Neural cell (in vitro differentiated cells): ENCODE measurements at regions not wholly inside any gene's neighbourhood (a gene's known extent, or its start where the extent isn't known, plus 50 kb on each side); places are given as distances from the start of the nearest gene placed in this dataset.

ENCODE experiments used
- H2AFZ ChIP-seq: fragments of 200-600, 300-800 bp; sonication (generic), shearing (Covaris generic); 2 replicates; pipeline ENCODE4 v1.6.0; 2014; ENCODE audit warnings: low read depth, mild to moderate bottlenecking, antibody characterized with exemption, low read length, moderate library complexity
- H3F3A ChIP-seq: fragments of 200-600 bp; shearing (Covaris generic); 2 replicates; pipeline ENCODE4 v1.6.1; 2016; ENCODE audit warnings: mild to moderate bottlenecking, moderate library complexity, mixed read lengths, antibody characterized with exemption, low read length; ENCODE audit not compliant: insufficient read depth, poor library complexity, severe bottlenecking
- H3K27ac ChIP-seq: fragments of 200-600, 300-800 bp; sonication (generic), shearing (Covaris generic); 2 replicates; pipeline ENCODE4 v1.5.1; 2014; ENCODE audit warnings: mild to moderate bottlenecking, low read length, moderate library complexity
- H3K27me3 ChIP-seq: fragments of 300-800, 200-600 bp; sonication (generic), shearing (Covaris generic); 2 replicates; pipeline ENCODE4 v1.6.0; 2014; ENCODE audit warnings: mild to moderate bottlenecking, low read depth, low read length, moderate library complexity; ENCODE audit not compliant: insufficient read depth
- H3K36me3 ChIP-seq: fragments of 300-800, 200-600 bp; sonication (generic), shearing (Covaris generic); 2 replicates; pipeline ENCODE4 v1.5.1; 2014; ENCODE audit warnings: mild to moderate bottlenecking, antibody characterized with exemption, low read length, moderate library complexity; ENCODE audit not compliant: insufficient read depth
- H3K4me2 ChIP-seq: fragments of 300-800, 200-600 bp; sonication (generic), shearing (Covaris generic); 2 replicates; pipeline ENCODE4 v1.6.0; 2014; ENCODE audit warnings: mild to moderate bottlenecking, low read length
- H3K4me3 ChIP-seq: fragments of 300-800, 200-600 bp; sonication (generic), shearing (Covaris generic); 2 replicates; pipeline ENCODE4 v1.5.1; 2014; ENCODE audit warnings: mild to moderate bottlenecking, low read length, moderate library complexity
- H3K79me2 ChIP-seq: fragments of 200-600 bp; shearing (Covaris generic); replicated peaks from 2 replicates; pipeline ENCODE4 v1.6.0; 2014; ENCODE audit warnings: mild to moderate bottlenecking, low read length, moderate library complexity; ENCODE audit not compliant: insufficient read depth
- H3K9ac ChIP-seq: fragments of 300-800, 200-600 bp; sonication (generic), shearing (Covaris generic); 2 replicates; pipeline ENCODE4 v1.6.1; 2016; ENCODE audit warnings: mild to moderate bottlenecking, low read length, mixed read lengths
- H3K9me2 ChIP-seq: fragments of 200-600 bp; shearing (Covaris generic); 2 replicates; pipeline ENCODE4 v1.6.1; 2016; ENCODE audit warnings: mild to moderate bottlenecking, low read length, mixed read lengths; ENCODE audit not compliant: insufficient read depth
- H3K9me3 ChIP-seq: fragments of 200-600, 300-800 bp; sonication (generic), shearing (Covaris generic); 2 replicates; pipeline ENCODE4 v1.6.1; 2016; ENCODE audit warnings: mild to moderate bottlenecking, mixed run types, low read length, moderate library complexity, mixed read lengths
- H4K20me1 ChIP-seq: fragments of 200-600 bp; shearing (Covaris generic); 2 replicates; pipeline ENCODE4 v1.6.1; 2016; ENCODE audit warnings: mild to moderate bottlenecking, mixed run types; ENCODE audit not compliant: insufficient read depth
- EP300 ChIP-seq: fragments of 450-650 bp; conservative IDR thresholded peaks from 2 replicates; pipeline ENCODE4 v1.6.1; 2014; ENCODE audit warnings: antibody characterized with exemption, mild to moderate bottlenecking, moderate library complexity; ENCODE audit not compliant: poor library complexity, severe bottlenecking
- EZH2 ChIP-seq: fragments of 200-600, 300-800 bp; shearing (Covaris generic), sonication (generic); IDR thresholded peaks from 2 replicates; pipeline ENCODE4 v1.6.1; 2014; ENCODE audit warnings: antibody characterized with exemption, low read length, borderline replicate concordance, mild to moderate bottlenecking; ENCODE audit not compliant: insufficient read depth, poor library complexity, severe bottlenecking
- MXI1 ChIP-seq: fragments of 450-650 bp; conservative IDR thresholded peaks from 2 replicates; pipeline ENCODE4 v1.6.1; 2014; ENCODE audit warnings: antibody characterized with exemption, mild to moderate bottlenecking; ENCODE audit not compliant: poor library complexity, severe bottlenecking
- POLR2AphosphoS5 ChIP-seq: IDR thresholded peaks from 2 replicates; pipeline ENCODE4 v1.6.1; 2012
- RAD21 ChIP-seq: fragments of 450-650 bp; conservative IDR thresholded peaks from 2 replicates; pipeline ENCODE4 v1.6.1; 2014; ENCODE audit warnings: antibody characterized with exemption, mild to moderate bottlenecking, moderate library complexity
- REST ChIP-seq: IDR thresholded peaks from 2 replicates; pipeline ENCODE4 v1.6.1; 2012; ENCODE audit warnings: borderline replicate concordance
- SMC3 ChIP-seq: fragments of 450-650 bp; conservative IDR thresholded peaks from 2 replicates; pipeline ENCODE4 v1.6.1; 2014; ENCODE audit warnings: antibody characterized with exemption, mild to moderate bottlenecking, moderate library complexity; ENCODE audit not compliant: poor library complexity
- TAF1 ChIP-seq: IDR thresholded peaks from 2 replicates; pipeline ENCODE4 v1.6.1; 2012; ENCODE audit warnings: low read depth
- TF ChIP-seq, protein P1 (sequence below): fragments of 450-650 bp; IDR thresholded peaks from 2 replicates; pipeline ENCODE4 v1.5.1; 2014; ENCODE audit warnings: antibody characterized with exemption, mild to moderate bottlenecking, moderate library complexity; ENCODE audit not compliant: poor library complexity, severe bottlenecking

DNA sequence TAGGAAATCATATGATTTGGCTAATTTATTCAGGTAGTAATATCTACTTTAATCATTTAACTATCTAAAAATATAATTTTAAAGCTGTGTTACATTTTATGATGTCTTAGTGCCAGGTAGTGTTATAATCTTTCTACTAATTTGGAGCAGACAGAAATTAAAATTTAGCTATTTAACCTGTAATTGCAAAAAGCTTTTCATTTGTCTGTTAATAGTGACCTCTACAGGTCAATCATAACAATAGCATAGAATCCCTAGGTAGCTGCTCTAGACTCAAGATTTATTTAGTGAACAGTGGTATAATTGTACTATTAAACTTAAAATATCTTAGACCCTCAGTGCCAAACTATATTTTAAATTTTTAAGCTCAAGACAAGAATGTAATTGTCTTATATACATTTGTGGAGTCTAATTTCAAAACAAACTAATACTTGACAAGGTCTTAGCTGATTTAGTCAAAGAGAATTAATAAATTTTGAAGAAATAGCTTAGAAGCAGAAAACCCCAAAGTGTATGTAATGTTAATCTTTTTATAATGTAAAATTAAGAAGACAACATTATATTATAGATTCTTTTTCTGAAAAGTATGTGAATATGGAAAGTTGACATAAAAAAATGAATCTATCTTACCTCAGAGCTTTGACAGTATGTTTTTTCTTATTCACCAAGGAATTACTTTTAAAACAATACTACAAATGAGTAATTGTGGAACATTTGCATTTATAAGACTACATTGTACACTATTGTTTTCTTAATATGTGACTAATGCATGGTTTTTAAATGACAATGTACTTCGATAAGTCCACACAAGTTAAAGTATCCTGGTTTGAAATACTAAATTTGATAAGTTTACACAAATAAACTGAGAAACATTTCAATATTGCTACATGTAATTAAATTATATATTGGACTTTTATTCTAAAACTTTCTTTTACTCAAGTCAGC lies 64.1 kb upstream of the RNPC3 start:
- Histone ChIP-seq H3K9me3 (no peaks in the 10 kb centered on the region), H3K27me3 (no peaks in the 10 kb centered on the region), H2AFZ (no peak overlapping the region), H4K20me1 (no peaks in the 10 kb centered on the region), H3K9me2 (no peaks in the 10 kb centered on the region), H3K4me2 (no peak overlapping the region), H3K9ac (no peak overlapping the region), H3K27ac (no peak overlapping the region), H3K4me3 (no peak overlapping the region), H3K36me3 (no peaks in the 10 kb centered on the region), H3K79me2 (no peaks in the 10 kb centered on the region), H3F3A (no peaks in the 10 kb centered on the region)
- TF ChIP-seq RAD21, result peak; percentile 84
- TF ChIP-seq SMC3, result peak; percentile 77
- TF ChIP-seq, protein P1, sequence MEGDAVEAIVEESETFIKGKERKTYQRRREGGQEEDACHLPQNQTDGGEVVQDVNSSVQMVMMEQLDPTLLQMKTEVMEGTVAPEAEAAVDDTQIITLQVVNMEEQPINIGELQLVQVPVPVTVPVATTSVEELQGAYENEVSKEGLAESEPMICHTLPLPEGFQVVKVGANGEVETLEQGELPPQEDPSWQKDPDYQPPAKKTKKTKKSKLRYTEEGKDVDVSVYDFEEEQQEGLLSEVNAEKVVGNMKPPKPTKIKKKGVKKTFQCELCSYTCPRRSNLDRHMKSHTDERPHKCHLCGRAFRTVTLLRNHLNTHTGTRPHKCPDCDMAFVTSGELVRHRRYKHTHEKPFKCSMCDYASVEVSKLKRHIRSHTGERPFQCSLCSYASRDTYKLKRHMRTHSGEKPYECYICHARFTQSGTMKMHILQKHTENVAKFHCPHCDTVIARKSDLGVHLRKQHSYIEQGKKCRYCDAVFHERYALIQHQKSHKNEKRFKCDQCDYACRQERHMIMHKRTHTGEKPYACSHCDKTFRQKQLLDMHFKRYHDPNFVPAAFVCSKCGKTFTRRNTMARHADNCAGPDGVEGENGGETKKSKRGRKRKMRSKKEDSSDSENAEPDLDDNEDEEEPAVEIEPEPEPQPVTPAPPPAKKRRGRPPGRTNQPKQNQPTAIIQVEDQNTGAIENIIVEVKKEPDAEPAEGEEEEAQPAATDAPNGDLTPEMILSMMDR, result peak; percentile 80
- TF ChIP-seq EZH2, result no peak

DNA sequence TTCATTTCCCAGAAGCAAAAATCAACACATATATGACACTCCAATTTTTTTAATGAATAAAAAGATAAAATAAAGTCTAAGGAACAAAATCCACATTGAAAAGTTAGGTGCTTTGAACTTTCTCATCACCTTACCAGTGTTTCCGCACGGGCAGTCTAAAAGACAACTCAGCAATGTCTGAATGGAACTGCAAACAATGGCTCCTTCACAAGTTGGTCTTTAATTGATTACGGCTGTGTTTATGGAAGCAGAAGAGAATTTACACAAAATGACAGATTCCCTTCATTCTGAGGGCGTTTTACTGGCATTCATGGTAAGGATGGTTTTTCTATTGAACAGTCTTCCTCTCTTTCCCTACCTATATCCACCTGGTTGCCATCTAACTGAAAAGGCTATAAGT lies 65.0 kb upstream of the RNPC3 start:
- no peak for TF ChIP-seq MXI1
- TF ChIP-seq REST, result no peak
- TF ChIP-seq EZH2, result no peak
- no peak for TF ChIP-seq SMC3
- TF ChIP-seq TAF1, result no peak
- TF ChIP-seq, protein P1, result no peak
- TF ChIP-seq POLR2AphosphoS5, result no peak
- no peak for TF ChIP-seq EP300
- TF ChIP-seq RAD21, result no peak
- no peaks in the 10 kb centered on the region for H3K9me2 ChIP-seq
- H3K9me3 ChIP-seq, result no peaks in the 10 kb centered on the region
- no peaks in the 10 kb centered on the region for H3K36me3 ChIP-seq
- H3K27me3 ChIP-seq, result no peaks in the 10 kb centered on the region
- no peak overlapping the region for H3K4me3 ChIP-seq
- H3K9ac ChIP-seq, result no peak overlapping the region
- H3K79me2 ChIP-seq, result no peaks in the 10 kb centered on the region
- no peak overlapping the region for H3K4me2 ChIP-seq
- H3K27ac ChIP-seq, result no peak overlapping the region
- H3F3A ChIP-seq, result no peaks in the 10 kb centered on the region
- H2AFZ ChIP-seq, result no peak overlapping the region
- H4K20me1 ChIP-seq, result no peaks in the 10 kb centered on the region
